Natural killer cell (primary cell): ENCODE measurements at regions not wholly inside any gene's neighbourhood (a gene's known extent, or its start where the extent isn't known, plus 50 kb on each side); places are given as distances from the start of the nearest gene placed in this dataset.

Source experiments
- ATAC-seq, 3 donors: fragments of 150-1000 bp in 2 of 3; fragments of 200-7000 bp in 1 of 3; cut with Tn5 transposase; 1 replicate in 1 of 3; 2 replicates in 2 of 3; pipeline ENCODE4 v1.10.0; 2021; ENCODE audit warnings: mild to moderate bottlenecking in 2 of 3, moderate library complexity in 2 of 3
- DNase-seq, 2 donors: peaks; one replicate each; pipeline versions ENCODE4 v3.0.0 to v3.0.0-alpha.2; 2013 to 2021; ENCODE audit warnings: mixed read lengths in 1 of 2
- H3K27ac ChIP-seq: one replicate; pipeline ENCODE4 v1.5.1; 2013; ENCODE audit warnings: mild to moderate bottlenecking, low read length
- H3K27me3 ChIP-seq: one replicate; pipeline ENCODE4 v1.6.1; 2013; ENCODE audit warnings: low read length; ENCODE audit not compliant: control insufficient read depth, insufficient read depth
- H3K36me3 ChIP-seq: one replicate; pipeline ENCODE4 v1.6.1; 2013; ENCODE audit warnings: low read length; ENCODE audit not compliant: control insufficient read depth, insufficient read depth
- H3K4me1 ChIP-seq: one replicate; pipeline ENCODE4 v1.6.1; 2013; ENCODE audit warnings: low read length; ENCODE audit not compliant: control insufficient read depth, insufficient read depth
- H3K4me3 ChIP-seq: one replicate; pipeline ENCODE4 v1.5.1; 2013; ENCODE audit warnings: low read length
- H3K9me3 ChIP-seq: one replicate; pipeline ENCODE4 v1.6.1; 2013; ENCODE audit warnings: low read length; ENCODE audit not compliant: control insufficient read depth, insufficient read depth
- H3K27ac Mint-ChIP-seq, 2 donors: one replicate each; pipeline ENCODE4 v1.8.0; 2022; ENCODE audit warnings: mild to moderate bottlenecking in 2 of 2, mixed read lengths in 2 of 2, moderate library complexity in 1 of 2
- H3K27me3 Mint-ChIP-seq, 2 donors: one replicate each; pipeline ENCODE4 v1.8.0; 2022; ENCODE audit warnings: low read depth in 2 of 2, mixed read lengths in 2 of 2
- H3K36me3 Mint-ChIP-seq: one replicate; pipeline ENCODE4 v1.8.0; 2022; ENCODE audit warnings: mixed read lengths
- H3K4me1 Mint-ChIP-seq, 2 donors: one replicate each; pipeline ENCODE4 v1.8.0; 2022; ENCODE audit warnings: mixed read lengths in 2 of 2
- H3K4me3 Mint-ChIP-seq: one replicate; pipeline ENCODE4 v1.8.0; 2022; ENCODE audit warnings: mild to moderate bottlenecking, moderate library complexity, mixed read lengths
- H3K9me3 Mint-ChIP-seq, 2 donors: one replicate each; pipeline ENCODE4 v1.8.0; 2022; ENCODE audit warnings: mixed read lengths in 2 of 2
- CTCF ChIP-seq: fragments of 200-600 bp; IDR thresholded peaks from one replicate; pipeline ENCODE4 v1.8.0; 2022; ENCODE audit warnings: antibody characterized with exemption
- WGBS: methylation state at CpG from one replicate; pipeline ENCODE4 v1.1.7; 2013; ENCODE audit warnings: missing lambda C conversion rate; ENCODE audit not compliant: insufficient coverage; 5-methylcytosine and 5-hydroxymethylcytosine counted together
- intact Hi-C: fragments of 100-400 bp; cut with micrococcal nuclease; formaldehyde crosslinking; loops from one replicate; pipeline ENCODE4 v1.14.2; 2022

GRCh38 chr4:159655547-159655946 is 552.7 kb downstream of the RAPGEF2 start:
- intact Hi-C loops: no loop called here
- no peak for ATAC-seq
- H3K4me3 Mint-ChIP-seq: no peak overlapping the region

GRCh38 chr4:159669094-159669493 is 566.2 kb downstream of the RAPGEF2 start:
- H3K4me3 Mint-ChIP-seq: no peak overlapping the region

More at GRCh38 chr4:159655547-159655946, 552.7 kb downstream of the RAPGEF2 start:
- no peak for DNase-seq
- no peak overlapping the region for H3K27ac Mint-ChIP-seq
- no peaks in the 10 kb centered on the region for H3K36me3 Mint-ChIP-seq
- no peaks in the 10 kb centered on the region for H3K4me1 ChIP-seq
- H3K9me3 ChIP-seq: peaks cover 4% of the 10 kb centered on the region
- WGBS: 82% methylated on average over 1 of the region's 1 CpG
- no peak for TF ChIP-seq CTCF
- H3K9me3 Mint-ChIP-seq: peaks cover 7 to 12% of the 10 kb centered on the region in 2 donors
- no peaks in the 10 kb centered on the region for H3K36me3 ChIP-seq
- no peaks in the 10 kb centered on the region for H3K4me1 Mint-ChIP-seq
- no peak overlapping the region for H3K4me3 ChIP-seq
- H3K27me3 ChIP-seq: no peaks in the 10 kb centered on the region
- no peak overlapping the region for H3K27ac ChIP-seq
- no peaks in the 10 kb centered on the region for H3K27me3 Mint-ChIP-seq

GRCh38 chr4:159673221-159673620 is 570.3 kb downstream of the RAPGEF2 start:
- no peak for DNase-seq
- H3K36me3 Mint-ChIP-seq: no peaks in the 10 kb centered on the region
- Histone ChIP-seq H3K27ac (no peak overlapping the region), H3K27me3 (no peaks in the 10 kb centered on the region), H3K9me3 (peaks cover 5% of the 10 kb centered on the region), H3K4me1 (no peaks in the 10 kb centered on the region), H3K4me3 (no peak overlapping the region), H3K36me3 (no peaks in the 10 kb centered on the region)
- H3K27ac Mint-ChIP-seq: no peak overlapping the region
- no peak for ATAC-seq
- intact Hi-C loops: no loop called here
- TF ChIP-seq CTCF: no peak
- 37% methylated on average over 2 of the region's 2 CpGs for WGBS
- H3K27me3 Mint-ChIP-seq: no peaks in the 10 kb centered on the region
- H3K4me1 Mint-ChIP-seq: no peaks in the 10 kb centered on the region
- peaks cover 6 to 9% of the 10 kb centered on the region in 2 donors for H3K9me3 Mint-ChIP-seq
- no peak overlapping the region for H3K4me3 Mint-ChIP-seq

More at GRCh38 chr4:159669094-159669493, 566.2 kb downstream of the RAPGEF2 start:
- ATAC-seq: no peak
- no peak for TF ChIP-seq CTCF
- no peaks in the 10 kb centered on the region for H3K36me3 Mint-ChIP-seq
- intact Hi-C loops: no loop called here
- Histone ChIP-seq H3K4me3 (no peak overlapping the region), H3K4me1 (no peaks in the 10 kb centered on the region), H3K36me3 (no peaks in the 10 kb centered on the region), H3K9me3 (peaks cover 5% of the 10 kb centered on the region), H3K27me3 (no peaks in the 10 kb centered on the region), H3K27ac (no peak overlapping the region)
- H3K27ac Mint-ChIP-seq: no peak overlapping the region
- H3K9me3 Mint-ChIP-seq: peaks cover 7 to 17% of the 10 kb centered on the region in 2 donors
- DNase-seq: no peak
- no peaks in the 10 kb centered on the region for H3K27me3 Mint-ChIP-seq
- WGBS: 84% methylated on average over 2 of the region's 4 CpGs
- H3K4me1 Mint-ChIP-seq: no peaks in the 10 kb centered on the region

GRCh38 chr4:159674241-159674640 is 571.4 kb downstream of the RAPGEF2 start:
- no peaks in the 10 kb centered on the region for H3K36me3 Mint-ChIP-seq
- DNase-seq (no peak), ATAC-seq (no peak)
- intact Hi-C loops: no loop called here
- H3K4me1 Mint-ChIP-seq: no peaks in the 10 kb centered on the region
- H3K27me3 ChIP-seq: no peaks in the 10 kb centered on the region
- no peak overlapping the region for H3K27ac ChIP-seq
- no peaks in the 10 kb centered on the region for H3K4me1 ChIP-seq
- no peak overlapping the region for H3K4me3 ChIP-seq
- H3K27me3 Mint-ChIP-seq: no peaks in the 10 kb centered on the region
- no peak overlapping the region for H3K4me3 Mint-ChIP-seq
- no peak for TF ChIP-seq CTCF
- WGBS: 91% methylated on average over 8 of the region's 8 CpGs
- H3K9me3 Mint-ChIP-seq: peaks cover 5 to 9% of the 10 kb centered on the region in 2 donors
- H3K9me3 ChIP-seq: no peaks in the 10 kb centered on the region
- H3K36me3 ChIP-seq: no peaks in the 10 kb centered on the region
- no peak overlapping the region for H3K27ac Mint-ChIP-seq
